ENCODE measurements at regions not wholly inside any gene's neighbourhood (a gene's known extent, or its start where the extent isn't known, plus 50 kb on each side); places are given as distances from the start of the nearest gene placed in this dataset.

DNA sequence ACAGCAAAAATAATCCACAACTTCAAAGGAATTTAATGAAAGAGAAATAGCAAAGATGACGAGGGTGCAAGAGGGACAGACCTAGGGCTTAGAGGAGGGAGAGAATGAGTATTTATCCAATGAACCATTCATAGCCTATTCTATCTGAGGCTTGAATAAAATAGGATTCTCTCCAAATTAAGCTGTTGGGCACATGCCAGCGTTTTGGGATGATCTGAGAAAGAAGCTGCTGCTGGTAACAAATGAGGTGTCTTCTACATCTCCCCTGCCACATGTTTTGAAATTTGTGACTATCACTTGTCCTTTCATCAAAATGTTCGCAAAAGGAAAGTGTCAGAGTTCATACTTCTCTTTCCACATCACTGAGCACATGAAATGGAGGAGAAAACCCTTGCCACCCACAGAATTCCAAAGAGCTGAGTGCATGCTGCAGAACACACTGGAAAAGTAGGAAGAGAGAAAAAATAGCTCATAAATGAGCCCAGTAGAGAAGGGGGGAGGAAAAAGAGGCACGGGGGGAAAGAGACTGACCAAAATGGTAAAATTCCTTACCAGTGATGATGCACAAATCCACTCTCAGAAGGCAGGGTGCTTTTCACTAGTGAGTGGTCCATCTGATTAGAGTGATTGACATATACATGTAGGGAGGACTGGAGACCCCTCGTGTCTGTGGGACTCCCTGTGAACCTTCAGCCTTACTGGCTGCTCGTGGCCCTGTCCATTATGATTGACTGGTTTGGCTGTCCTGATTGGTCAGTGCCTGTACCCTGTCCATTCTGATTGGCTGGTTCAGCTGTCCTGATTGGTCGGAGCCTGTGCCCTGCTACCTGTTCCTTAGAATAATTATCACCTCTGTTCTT is 180.5 kb downstream of the OGFRL1 start:
- no peak for TF ChIP-seq HMGXB4 (CRISPR knock-in tag; IDR thresholded peaks at IDR 0.05)
- TF ChIP-seq CTCF (IDR thresholded peaks at IDR 0.05) = no peak
- TF ChIP-seq, protein P1, sequence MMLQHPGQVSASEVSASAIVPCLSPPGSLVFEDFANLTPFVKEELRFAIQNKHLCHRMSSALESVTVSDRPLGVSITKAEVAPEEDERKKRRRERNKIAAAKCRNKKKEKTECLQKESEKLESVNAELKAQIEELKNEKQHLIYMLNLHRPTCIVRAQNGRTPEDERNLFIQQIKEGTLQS (CRISPR knock-in tag; conservative IDR thresholded peaks at IDR 0.05) = no peak
- no peak for TF ChIP-seq ZNF416 (CRISPR knock-in tag; IDR thresholded peaks at IDR 0.05)
- no peak for TF ChIP-seq ZNF512 (CRISPR knock-in tag; IDR thresholded peaks at IDR 0.05; ENCODE audit: borderline replicate concordance)
